SIG-M5 treated with dmso at 0.1 percent for 504 hours (cell line): ENCODE measurements at regions not wholly inside any gene's neighbourhood (a gene's known extent, or its start where the extent isn't known, plus 50 kb on each side); places are given as distances from the start of the nearest gene placed in this dataset.
"Not testable (repeated sequence)": the region's sequence is repeated elsewhere in the genome, so short reads cannot be mapped to it uniquely, and the experiment has no call there.

ENCODE experiments used
- DNase-seq: peaks from one replicate; lab custom pipeline; 2025; ENCODE audit not compliant: unreplicated experiment; lab: John Stamatoyannopoulos, UW

DNA sequence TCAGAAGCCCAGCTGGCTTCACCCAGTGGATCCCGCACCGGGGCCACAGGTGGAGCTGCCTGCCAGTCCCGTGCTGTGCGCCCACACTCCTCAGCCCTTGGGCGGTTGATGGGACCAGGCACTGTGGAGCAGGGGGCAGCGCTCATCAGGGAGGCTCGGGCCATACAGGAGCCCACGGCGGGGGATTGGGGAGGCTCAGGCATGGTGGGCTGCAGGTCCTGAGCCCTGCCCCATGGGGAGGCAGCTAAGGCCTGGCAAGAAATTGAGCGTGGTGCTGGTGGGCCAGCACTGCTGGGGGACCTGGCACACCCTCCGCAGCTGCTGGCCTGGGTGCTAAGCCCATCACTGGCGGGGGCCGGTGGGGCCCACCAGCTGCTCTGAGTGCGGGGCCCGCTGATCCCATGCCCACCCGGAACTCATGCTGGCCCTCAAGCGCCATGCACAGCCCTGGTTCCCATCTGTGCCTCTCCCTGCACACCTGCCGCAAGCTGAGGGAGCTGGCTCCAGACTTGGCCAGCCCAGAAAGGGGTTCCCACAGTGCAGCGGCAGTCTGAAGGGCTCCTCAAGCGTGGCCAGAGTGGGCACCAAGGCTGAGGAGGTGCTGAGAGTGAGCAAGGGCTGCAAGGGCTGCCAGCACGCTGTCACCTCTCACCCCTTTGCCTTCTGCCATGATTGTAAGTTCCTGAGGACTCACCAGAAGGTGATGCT, 705.1 kb downstream of the STPG2 start:
- DNase-seq, result not testable (repeated sequence)

DNA sequence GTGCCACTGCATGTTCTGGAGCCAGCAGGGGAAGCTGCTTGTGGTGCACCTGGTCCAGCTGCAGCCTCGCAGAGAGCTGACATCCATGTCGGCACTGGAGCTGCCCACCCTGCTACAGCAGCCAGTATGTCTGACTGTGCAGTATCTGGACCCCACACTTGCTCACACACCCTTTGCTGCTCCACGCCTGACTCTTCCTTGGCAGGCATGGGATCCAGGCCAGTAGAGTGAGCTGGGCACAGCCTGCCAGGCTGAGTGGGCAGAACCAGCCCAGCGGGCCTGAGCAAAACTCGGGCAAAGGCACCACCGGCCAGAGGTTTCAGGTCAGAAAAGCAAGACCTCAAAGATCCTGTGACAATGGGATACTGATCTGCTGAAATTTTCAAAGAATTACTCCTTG, 690.1 kb downstream of the STPG2 start:
- DNase-seq, result no peak

DNA sequence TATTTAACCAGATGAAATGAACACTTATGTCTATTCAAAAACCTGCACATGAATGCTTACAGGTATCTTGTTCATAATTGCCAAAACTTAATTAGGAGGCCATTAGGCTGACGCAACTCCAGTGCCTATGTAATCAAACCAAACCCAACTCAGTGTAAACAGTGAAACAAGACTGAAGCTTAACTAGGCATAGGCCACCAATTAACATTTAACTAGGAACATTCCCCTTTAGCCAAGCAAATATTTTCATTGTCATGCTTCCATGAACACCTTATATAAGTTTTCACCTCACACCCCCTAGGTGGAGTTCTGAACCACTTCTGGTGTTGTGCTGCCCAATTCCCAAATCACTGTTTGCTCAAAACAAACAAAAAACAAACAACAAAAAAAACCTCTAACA, 686.0 kb downstream of the STPG2 start:
- DNase-seq, result no peak

- DNase-seq, result no peak
Measured at GRCh38 chr4:97468272-97468671, 675.0 kb downstream of the STPG2 start.

DNA sequence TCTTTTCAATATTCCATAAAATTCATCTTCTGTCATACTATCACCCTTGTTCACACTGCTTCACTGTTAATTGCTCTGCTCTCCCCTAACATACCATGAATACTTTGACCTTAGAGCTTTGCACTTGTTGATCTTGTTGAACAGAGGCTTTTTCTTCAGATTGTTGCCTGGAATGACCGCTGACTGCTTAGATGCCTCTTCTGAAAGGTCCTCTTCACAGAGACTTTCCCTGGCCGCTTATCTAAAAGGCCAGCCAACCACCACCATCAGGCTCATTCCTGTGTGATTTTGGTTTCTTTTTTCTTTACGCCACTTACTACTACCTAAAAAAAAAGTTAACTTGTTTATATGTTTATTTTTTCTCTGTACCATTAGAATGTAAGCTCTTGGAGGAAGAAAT, 667.7 kb downstream of the STPG2 start:
- no peak for DNase-seq

DNA sequence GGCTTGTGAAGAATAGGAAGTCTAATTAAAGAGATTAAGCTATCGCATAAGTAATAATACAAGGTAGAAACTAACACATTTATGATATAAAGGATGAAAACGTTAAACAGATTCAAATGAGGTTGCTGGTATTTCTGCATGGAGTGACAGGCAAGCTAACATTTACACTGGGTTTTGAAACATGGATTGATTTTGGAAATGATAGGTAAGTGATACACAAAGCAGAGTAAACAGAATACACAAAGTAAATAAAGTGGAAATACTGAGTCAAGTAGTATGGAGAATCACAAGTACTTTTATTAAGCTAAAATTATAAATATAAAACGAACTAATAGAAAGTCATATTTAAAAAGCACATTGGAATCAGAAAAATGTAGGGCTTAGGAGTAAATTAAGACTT, 665.3 kb downstream of the STPG2 start:
- DNase-seq, result no peak

- DNase-seq, result no peak
Measured at GRCh38 chr4:97479388-97479787, 663.9 kb downstream of the STPG2 start.

- DNase-seq, result no peak
Measured at GRCh38 chr4:97491856-97492255, 651.4 kb downstream of the STPG2 start.

- no peak for DNase-seq
Measured at GRCh38 chr4:97493815-97494518, 649.3 kb downstream of the STPG2 start.

DNA sequence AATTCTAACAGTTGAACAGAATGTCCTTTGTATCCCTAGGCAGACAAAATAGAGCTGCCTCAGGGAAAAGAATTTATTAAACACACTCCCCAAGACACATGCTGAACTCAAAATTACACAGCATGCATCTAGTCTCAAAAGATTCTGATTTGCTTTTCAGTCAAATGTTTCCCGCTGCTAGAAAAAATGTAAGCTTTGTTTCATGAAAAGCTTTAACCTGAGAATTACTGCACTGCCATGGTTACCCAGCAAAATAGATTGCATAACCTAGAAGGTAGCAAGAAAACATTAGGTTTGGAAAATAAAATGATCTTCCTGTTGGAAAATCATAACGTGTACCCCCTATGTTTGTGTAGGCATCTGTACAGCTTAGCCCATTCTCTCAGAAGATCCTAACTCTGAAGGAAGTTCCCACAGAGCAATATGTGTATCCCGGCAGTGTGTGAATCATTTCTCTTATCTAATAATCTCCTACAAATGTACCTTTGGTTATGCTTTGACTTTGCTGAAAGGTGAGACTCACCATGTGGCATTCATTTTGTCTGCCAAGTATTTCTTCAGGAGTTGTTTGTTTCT, 646.9 kb downstream of the STPG2 start:
- DNase-seq, result peak; percentile 17

DNA sequence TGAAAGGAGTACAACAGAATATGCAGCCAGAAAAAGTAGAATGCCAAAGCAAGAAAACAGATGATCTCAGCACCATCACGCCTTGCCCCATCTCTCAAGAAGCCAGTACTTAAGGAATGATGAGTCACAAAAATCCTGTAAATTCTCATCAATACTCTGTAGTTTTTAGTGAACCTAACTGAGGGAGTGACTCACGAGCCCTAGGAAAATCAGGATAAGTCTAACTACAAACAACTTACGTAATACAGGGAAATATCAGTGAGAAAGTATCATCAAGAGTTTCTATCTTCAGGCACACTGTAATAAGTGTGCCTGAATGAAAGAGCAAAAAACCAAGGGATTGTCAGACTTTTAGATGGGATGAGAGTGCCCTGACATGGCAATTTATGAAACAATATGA, 644.4 kb downstream of the STPG2 start:
- DNase-seq, result no peak

- no peak for DNase-seq
Measured at GRCh38 chr4:97500423-97500822, 642.9 kb downstream of the STPG2 start.

DNA sequence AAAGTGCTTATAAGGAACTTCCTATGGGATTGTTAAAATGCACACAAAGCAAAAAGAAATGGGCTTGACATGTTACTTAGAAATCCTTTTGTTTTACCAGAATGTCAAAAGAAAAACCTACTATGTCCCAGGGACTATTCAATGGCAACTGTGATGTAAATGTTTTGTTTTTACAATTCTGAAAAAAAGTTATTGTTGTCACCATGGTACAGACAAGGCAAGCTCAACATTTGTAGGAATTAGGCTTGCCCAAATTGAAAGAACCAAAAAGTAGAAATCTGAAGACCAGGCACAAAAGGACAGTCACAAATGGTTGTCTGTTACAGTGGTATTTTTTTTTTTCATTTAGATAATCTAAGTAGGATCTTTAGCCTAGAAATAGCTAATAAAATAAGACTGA, 638.6 kb downstream of the STPG2 start:
- DNase-seq, result no peak

- no peak for DNase-seq
Measured at GRCh38 chr4:97507587-97508245, 635.6 kb downstream of the STPG2 start.
